ENCODE measurements at regions not wholly inside any gene's neighbourhood (a gene's known extent, or its start where the extent isn't known, plus 50 kb on each side); places are given as distances from the start of the nearest gene placed in this dataset.

DNA sequence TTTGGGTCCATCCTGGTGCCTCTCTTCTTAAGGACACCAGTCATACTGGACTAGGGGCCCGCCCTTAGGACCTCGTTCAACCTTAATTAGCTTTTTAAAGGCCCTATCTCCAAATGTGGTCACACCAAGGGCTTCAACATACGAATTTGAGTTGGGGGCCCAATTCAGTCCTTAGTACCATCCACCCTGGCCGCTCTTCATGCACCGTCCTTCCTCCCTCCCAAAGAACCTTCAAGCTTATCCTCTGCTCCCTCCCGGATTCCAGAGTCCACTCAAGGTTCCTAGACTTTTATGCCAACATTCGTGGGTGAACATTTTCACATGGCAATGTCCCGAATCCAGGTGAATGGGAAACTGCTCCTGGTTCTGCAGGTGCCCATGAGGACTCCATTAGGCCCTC is 201.3 kb upstream of the IGF1R start:
- TF ChIP-seq EZH2 (IDR thresholded peaks at IDR 0.05) (no peak), POLR2AphosphoS5 (IDR thresholded peaks at IDR 0.05; ENCODE audit: borderline replicate concordance, low read depth, low read length) (no peak), FOXP2 (optimal IDR thresholded peaks at IDR 0.05; ENCODE audit: control extremely low read depth, extremely low read length, insufficient read depth) (no peak)
